HG02588 (cell line): ENCODE measurements at regions not wholly inside any gene's neighbourhood (a gene's known extent, or its start where the extent isn't known, plus 50 kb on each side); places are given as distances from the start of the nearest gene placed in this dataset.

Experiments used
- ATAC-seq: cut with Tn5 transposase; IDR thresholded peaks from one replicate; pipeline ENCODE4 v1.9.1; 2021; ENCODE audit warnings: mild to moderate bottlenecking, moderate library complexity; ENCODE audit not compliant: unreplicated experiment

DNA sequence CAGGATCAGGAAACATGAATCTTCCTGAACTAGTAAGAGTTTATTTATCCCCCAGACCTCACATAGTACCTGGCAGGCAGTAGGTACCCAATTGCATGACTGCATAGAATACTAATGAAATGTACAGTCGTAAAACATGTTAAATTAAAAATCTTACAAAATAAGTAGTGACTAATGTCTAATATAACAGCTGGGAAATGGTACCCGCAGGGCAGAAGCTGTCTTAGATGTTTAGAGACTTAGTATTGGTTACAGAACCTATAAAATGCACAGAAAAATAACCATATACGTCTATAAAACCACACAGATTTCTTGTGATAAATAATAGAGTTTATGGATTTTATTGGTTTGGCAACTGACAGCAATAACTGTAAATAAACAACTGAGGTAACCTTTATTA lies 139.1 kb upstream of the GMDS start:
- no peak for ATAC-seq

GRCh38 chr6:2381872-2382661 lies 136.7 kb upstream of the GMDS start:
- no peak for ATAC-seq

- no peak for ATAC-seq
Observed at GRCh38 chr6:2378891-2379652, 133.7 kb upstream of the GMDS start.

DNA sequence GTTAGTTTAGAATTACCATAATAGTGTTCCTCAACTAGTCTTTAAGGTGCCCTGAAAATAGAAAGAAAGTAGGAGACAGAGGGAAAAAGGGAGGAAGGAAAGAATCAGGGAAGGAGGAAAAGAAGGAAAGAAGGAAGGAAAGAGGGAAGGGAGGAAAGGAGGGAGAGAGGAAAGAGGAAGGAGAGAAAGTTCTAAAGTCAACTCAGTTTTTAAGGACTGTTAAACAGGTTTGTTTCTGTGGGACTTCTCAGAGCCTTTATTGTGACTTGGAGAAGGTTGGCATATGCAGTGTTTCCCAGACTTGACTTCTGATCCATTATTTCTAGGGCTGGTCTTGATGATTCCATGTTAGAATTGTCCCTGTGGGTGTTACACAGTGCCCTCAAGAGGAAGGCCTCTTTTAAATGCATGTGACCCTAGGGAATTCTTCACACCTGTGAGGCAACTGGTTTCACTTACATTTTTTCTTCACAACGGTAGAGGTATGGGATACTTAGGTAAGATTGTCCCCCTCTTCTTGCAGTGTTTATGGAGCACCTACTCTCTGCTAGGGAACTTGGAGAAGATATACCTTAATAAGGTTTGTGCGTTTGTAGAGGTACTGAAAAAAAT lies 132.7 kb upstream of the GMDS start:
- no peak for ATAC-seq

GRCh38 chr6:2376429-2377355 lies 131.3 kb upstream of the GMDS start:
- ATAC-seq = no peak

GRCh38 chr6:2375443-2375842 lies 130.0 kb upstream of the GMDS start:
- no peak for ATAC-seq

DNA sequence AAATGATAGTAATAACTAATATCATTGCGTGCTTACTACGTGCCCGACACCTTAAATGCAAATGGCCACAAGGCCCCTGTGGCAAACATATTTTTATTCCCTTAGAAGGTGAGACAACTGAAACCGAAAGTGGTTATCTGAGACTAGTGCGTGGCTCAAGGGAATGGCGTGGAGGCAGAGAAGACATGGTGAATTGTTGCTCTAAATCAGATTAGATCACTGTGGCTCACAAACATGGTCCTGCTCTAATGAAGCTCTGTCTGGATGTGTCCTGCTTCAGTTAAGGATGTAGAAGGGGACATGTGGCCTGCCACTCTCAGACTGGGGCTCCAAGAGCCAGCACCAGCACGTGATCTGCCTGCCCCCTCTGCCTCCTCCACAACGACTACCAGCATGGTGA lies 124.2 kb upstream of the GMDS start:
- no peak for ATAC-seq

GRCh38 chr6:2363211-2363610 lies 117.8 kb upstream of the GMDS start:
- ATAC-seq = no peak

- ATAC-seq = no peak
Observed at GRCh38 chr6:2361195-2361594, 115.8 kb upstream of the GMDS start.

DNA sequence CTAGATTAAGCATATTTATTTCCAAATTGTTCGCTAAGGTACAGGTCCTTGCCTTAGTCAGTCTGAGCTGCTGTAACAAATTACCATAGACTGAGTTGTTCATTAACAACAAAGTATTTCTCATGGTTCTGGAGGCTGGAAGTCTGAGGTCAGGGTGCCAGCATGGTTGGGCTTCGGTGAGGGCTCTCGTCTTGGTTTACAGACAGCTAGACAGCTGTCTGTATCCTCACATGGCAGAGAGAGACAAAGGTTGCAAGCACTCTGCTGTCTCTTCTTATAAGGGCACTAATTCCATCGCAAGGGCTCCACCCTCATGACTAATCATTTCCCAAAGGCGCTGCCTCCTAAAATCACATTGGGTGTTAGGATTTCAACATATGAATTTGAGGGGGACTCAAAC lies 115.3 kb upstream of the GMDS start:
- no peak for ATAC-seq

DNA sequence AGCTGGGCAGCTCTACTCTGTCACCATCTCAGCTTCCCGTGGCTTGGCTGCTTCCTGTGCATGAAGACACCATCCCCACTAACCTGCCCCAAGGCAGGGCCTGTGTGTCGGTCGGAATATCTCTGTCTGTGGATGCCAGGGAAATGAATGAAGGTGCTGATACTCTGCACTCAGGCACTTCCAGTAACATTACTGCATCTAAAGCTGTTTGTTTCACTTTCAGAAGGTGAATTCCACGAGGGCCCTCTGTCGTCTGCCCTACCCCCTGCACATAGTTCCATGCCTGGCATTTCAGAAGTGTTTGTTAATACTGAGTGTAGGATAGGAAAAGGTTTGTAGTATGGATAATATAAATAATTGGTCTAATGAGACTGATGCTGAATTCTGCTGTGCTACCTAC lies 114.7 kb upstream of the GMDS start:
- ATAC-seq = no peak

- ATAC-seq = no peak
Observed at GRCh38 chr6:2355150-2355549, 109.7 kb upstream of the GMDS start.

- ATAC-seq = no peak
Observed at GRCh38 chr6:2354138-2354491, 108.7 kb upstream of the GMDS start.

DNA sequence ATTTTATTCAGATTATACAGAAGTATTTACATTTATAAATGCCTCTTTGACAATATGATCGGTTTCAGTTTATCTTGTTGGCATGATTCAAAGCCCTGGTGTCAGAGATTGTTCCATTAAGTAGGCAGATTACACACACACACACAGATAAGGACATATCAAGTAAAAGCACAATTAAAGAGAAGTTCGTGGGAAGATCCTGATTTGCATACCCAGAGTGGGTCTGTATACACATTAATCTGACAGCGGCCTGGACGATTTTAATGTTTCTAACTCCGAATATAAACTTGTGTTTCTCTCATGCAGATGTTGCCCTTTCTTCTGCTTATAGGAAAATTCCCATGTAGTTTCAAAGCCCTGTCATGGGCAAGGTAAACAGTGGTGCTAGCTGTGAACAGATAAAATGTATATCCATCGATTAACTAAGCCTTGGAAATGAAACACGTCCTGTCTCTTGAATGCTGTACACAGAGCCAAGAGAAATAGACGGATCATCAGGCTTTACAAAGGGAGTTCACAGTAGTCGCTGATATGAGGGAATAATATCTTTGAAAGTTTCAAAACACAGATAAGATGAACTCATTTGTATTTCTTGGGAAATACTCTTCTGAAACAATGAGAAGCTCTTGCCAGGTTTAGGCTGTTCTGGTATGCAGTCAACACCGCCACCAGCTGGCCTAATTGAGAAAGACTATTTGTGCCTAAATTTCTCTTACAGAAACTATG lies 108.2 kb upstream of the GMDS start:
- no peak for ATAC-seq

GRCh38 chr6:2351807-2352431 lies 106.5 kb upstream of the GMDS start:
- no peak for ATAC-seq

DNA sequence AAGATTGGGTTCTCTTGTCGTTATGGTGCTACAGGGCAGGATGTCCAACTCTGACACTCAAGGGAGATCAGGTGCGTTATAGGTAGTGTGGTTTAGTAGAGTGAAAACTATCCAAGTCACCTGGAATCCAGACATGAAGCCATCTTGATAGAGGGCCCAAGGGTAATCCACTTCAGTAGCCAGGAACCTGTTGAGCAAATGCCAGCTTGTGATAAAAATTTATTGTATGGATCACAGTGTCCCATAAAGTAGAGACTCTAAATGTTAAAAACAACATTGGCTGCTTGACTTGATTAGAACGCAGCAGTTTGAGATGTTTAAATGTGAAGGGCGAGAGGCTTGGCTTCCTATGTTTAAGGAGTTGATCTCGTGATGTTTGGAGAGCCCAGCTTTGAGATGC lies 105.7 kb upstream of the GMDS start:
- ATAC-seq = no peak

DNA sequence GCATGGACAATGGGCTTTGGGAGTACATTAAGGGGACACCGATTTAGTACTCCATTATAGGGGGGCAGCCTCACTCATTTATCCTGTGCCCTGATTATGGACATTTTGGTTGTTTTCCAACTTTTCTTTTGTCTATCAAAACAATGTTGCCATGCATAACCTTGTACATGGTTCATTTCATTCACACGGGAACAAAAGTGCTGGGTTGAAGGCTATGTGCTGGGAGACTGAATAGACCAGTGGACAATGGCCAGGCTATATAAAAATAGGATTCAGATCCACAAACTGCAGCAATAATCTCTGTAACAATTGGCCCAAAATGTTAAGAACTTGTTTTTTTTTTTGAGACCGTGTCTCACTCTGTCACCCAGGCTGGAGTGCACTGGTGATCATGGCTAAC lies 100.7 kb upstream of the GMDS start:
- ATAC-seq = no peak

DNA sequence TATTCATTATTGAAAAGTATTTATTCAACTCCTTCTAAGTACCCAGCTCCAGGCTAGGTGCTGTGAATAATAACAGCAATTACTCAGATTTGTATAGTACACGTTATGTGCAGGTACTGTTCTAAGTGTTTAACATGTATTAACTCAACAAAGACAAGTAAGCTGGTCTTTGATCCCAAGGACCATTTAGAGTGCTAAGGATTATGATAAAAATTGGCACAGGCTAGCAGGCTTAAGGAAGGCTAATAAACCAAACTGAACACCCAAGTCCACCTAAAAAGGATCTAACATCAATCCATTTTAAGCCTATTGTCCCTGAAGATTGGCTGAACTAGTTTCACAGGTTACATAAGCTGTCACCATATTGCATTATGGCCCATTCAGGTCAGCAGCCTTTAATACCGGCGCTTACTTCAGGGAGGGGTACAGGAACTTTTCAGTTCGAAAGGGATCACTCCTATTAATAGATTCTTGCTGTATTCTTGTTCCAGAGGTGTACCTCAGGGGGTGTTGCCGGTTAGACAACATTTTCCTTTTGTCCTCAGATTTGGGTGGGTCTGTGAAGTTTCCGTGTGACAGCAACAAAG lies 99.0 kb upstream of the GMDS start:
- no peak for ATAC-seq

- no peak for ATAC-seq
Observed at GRCh38 chr6:2327591-2327990, 82.2 kb upstream of the GMDS start.
